ENCODE measurements at regions not wholly inside any gene's neighbourhood (a gene's known extent, or its start where the extent isn't known, plus 50 kb on each side); places are given as distances from the start of the nearest gene placed in this dataset.

DNA sequence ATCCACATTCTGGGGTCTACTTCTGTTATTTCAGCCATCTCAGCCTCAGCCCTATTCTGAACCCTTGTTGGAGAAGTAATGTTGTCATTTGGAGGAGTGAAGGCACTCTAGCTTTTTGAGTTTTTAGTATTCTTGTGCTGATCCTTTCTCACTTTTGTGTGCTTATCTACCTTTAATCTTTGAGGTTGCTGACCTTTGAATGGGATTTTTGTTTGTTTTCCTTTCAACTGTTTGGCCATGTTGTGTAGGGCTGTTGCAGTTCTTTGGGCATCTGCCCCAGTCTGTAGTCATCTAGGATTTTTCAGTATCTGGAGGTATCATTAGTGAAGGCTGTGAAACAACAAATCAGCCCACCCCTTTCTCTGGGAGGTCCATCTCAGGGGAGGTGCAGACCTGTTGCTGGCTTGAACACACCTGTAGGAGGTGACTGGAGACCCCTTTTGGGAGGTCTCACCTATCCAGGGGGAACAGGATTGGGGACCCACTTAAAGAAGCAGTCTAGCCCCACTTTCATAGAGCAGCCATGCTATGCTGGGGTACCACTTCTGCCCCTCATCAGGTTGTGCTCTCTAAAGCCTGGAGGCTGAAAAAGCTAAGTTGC lies 1391.4 kb downstream of the UQCRFS1 start:
- dilution Hi-C loops (cut with MboI; ENCODE audit: extremely low pct_ligation_motif_present, low sequenced_read_pairs), result no loop called here
- no peak overlapping the region for H3K4me2 ChIP-seq (ENCODE audit: insufficient read depth, low read length)
- no peak for DNase-seq (ENCODE audit: low read depth, low spot score)

DNA sequence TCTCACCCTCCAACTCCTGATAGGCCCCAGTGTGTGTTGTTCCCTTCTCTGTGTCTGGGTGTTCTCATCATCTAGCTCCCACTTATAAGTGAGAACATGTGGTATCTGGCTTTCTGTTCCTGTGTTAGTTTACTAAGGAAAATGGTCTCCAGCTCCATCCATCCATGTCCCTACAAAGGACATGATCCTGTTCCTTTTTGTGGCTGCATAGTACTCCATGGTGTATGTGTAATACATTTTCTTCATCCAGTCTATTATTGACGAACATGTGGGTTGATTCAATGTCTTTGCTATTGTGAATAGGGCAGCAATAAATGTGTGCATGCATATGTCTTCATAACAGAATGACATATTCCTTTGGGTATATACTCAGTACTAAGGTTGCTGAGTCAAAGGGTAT lies 1397.0 kb downstream of the UQCRFS1 start:
- Histone ChIP-seq H3K4me3 (replicated peaks in 1 of 3; ENCODE audit: insufficient read depth in 1 of 3, low read depth in 1 of 3, low read length in 3 of 3) (no peak overlapping the region), H3K9me1 (replicated peaks; ENCODE audit: control insufficient read depth, extremely low read depth, insufficient read depth, low read length) (no peaks in the 10 kb centered on the region), H3K79me2 (ENCODE audit: control insufficient read depth, insufficient read depth, low read length) (no peaks in the 10 kb centered on the region), H3K4me2 (ENCODE audit: insufficient read depth, low read length) (no peak overlapping the region), H3K9me3 (replicated peaks; ENCODE audit: control insufficient read depth, insufficient read depth, low read length) (no peaks in the 10 kb centered on the region), H2AFZ (ENCODE audit: low read depth, low read length) (no peak overlapping the region), H3K9ac (replicated peaks; ENCODE audit: extremely low read depth, insufficient read depth, low read length) (no peak overlapping the region), H3K36me3 (ENCODE audit: control insufficient read depth in 2 of 2, extremely low read depth in 1 of 2, insufficient read depth in 2 of 2, low read length in 2 of 2) (no peaks in the 10 kb centered on the region), H4K20me1 (replicated peaks; ENCODE audit: control insufficient read depth, extremely low read depth, insufficient read depth, low read length) (no peaks in the 10 kb centered on the region), H3K4me1 (ENCODE audit: control insufficient read depth, extremely low read depth, insufficient read depth, low read length) (no peaks in the 10 kb centered on the region), H3K27ac (ENCODE audit: insufficient read depth, low read depth, low read length) (no peak overlapping the region), H3K27me3 (ENCODE audit: control insufficient read depth in 2 of 2, insufficient read depth in 2 of 2, low read length in 2 of 2) (no peaks in the 10 kb centered on the region)
- ChIA-PET CTCF (no interaction called here), POLR2A (no interaction called here)
- intact Hi-C loops (cut with micrococcal nuclease), result no loop called here
- dilution Hi-C loops (cut with MboI; ENCODE audit: extremely low pct_ligation_motif_present, low sequenced_read_pairs), result no loop called here
- DNase-seq (ENCODE audit: low read depth, low spot score) (no peak), FAIRE-seq (no peak)
- TF ChIP-seq EZH2 (IDR thresholded peaks at IDR 0.05; ENCODE audit: borderline replicate concordance, low read depth, low read length, severe bottlenecking) (no peak), POLR2A (IDR thresholded peaks at IDR 0.05; ENCODE audit: low read depth, low read length) (no peak), JUN (IDR thresholded peaks at IDR 0.05; ENCODE audit: borderline replicate concordance, insufficient read depth, insufficient read length, low read depth) (no peak), GATA2 (IDR thresholded peaks at IDR 0.05; ENCODE audit: insufficient read depth, insufficient read length, low read depth, low read length) (no peak), FOS (IDR thresholded peaks at IDR 0.05; ENCODE audit: borderline replicate concordance, insufficient read depth, low read length) (no peak), MYC (IDR thresholded peaks at IDR 0.05; ENCODE audit: low read depth, low read length) (no peak), POLR2AphosphoS5 (IDR thresholded peaks at IDR 0.05; ENCODE audit: insufficient read depth, low read depth, low read length) (no peak)
- TF ChIP-seq, protein P1, sequence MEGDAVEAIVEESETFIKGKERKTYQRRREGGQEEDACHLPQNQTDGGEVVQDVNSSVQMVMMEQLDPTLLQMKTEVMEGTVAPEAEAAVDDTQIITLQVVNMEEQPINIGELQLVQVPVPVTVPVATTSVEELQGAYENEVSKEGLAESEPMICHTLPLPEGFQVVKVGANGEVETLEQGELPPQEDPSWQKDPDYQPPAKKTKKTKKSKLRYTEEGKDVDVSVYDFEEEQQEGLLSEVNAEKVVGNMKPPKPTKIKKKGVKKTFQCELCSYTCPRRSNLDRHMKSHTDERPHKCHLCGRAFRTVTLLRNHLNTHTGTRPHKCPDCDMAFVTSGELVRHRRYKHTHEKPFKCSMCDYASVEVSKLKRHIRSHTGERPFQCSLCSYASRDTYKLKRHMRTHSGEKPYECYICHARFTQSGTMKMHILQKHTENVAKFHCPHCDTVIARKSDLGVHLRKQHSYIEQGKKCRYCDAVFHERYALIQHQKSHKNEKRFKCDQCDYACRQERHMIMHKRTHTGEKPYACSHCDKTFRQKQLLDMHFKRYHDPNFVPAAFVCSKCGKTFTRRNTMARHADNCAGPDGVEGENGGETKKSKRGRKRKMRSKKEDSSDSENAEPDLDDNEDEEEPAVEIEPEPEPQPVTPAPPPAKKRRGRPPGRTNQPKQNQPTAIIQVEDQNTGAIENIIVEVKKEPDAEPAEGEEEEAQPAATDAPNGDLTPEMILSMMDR (IDR thresholded peaks at IDR 0.05; ENCODE audit: extremely low read depth in 1 of 2, insufficient read depth in 1 of 2, low read depth in 1 of 2, low read length in 2 of 2), result no peak
- TF ChIP-seq, protein P2, sequence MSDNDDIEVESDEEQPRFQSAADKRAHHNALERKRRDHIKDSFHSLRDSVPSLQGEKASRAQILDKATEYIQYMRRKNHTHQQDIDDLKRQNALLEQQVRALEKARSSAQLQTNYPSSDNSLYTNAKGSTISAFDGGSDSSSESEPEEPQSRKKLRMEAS (IDR thresholded peaks at IDR 0.05; ENCODE audit: insufficient read depth, insufficient read length), result no peak
- BruUV-seq (replicated peaks), result no TSS peak

More for the DNA sequence above, 1391.4 kb downstream of the UQCRFS1 start:
- no peak overlapping the region for H3K9ac ChIP-seq (replicated peaks; ENCODE audit: extremely low read depth, insufficient read depth, low read length)
- TF ChIP-seq GATA2 (IDR thresholded peaks at IDR 0.05; ENCODE audit: insufficient read depth, insufficient read length, low read depth, low read length) (no peak), FOS (IDR thresholded peaks at IDR 0.05; ENCODE audit: borderline replicate concordance, insufficient read depth, low read length) (no peak), EZH2 (IDR thresholded peaks at IDR 0.05; ENCODE audit: borderline replicate concordance, low read depth, low read length, severe bottlenecking) (no peak)
- TF ChIP-seq, protein P1 (IDR thresholded peaks at IDR 0.05; ENCODE audit: extremely low read depth in 1 of 2, insufficient read depth in 1 of 2, low read depth in 1 of 2, low read length in 2 of 2), result no peak
- TF ChIP-seq, protein P2 (IDR thresholded peaks at IDR 0.05; ENCODE audit: insufficient read depth, insufficient read length), result no peak
- no peaks in the 10 kb centered on the region for H3K27me3 ChIP-seq (ENCODE audit: control insufficient read depth in 2 of 2, insufficient read depth in 2 of 2, low read length in 2 of 2)
- CTCF ChIA-PET, result no interaction called here
- no peaks in the 10 kb centered on the region for H3K9me1 ChIP-seq (replicated peaks; ENCODE audit: control insufficient read depth, extremely low read depth, insufficient read depth, low read length)
- H4K20me1 ChIP-seq (replicated peaks; ENCODE audit: control insufficient read depth, extremely low read depth, insufficient read depth, low read length), result no peaks in the 10 kb centered on the region
- BruUV-seq (replicated peaks), result no TSS peak
- no peaks in the 10 kb centered on the region for H3K36me3 ChIP-seq (ENCODE audit: control insufficient read depth in 2 of 2, extremely low read depth in 1 of 2, insufficient read depth in 2 of 2, low read length in 2 of 2)
- no peaks in the 10 kb centered on the region for H3K4me1 ChIP-seq (ENCODE audit: control insufficient read depth, extremely low read depth, insufficient read depth, low read length)
- H3K9me3 ChIP-seq (replicated peaks; ENCODE audit: control insufficient read depth, insufficient read depth, low read length), result no peaks in the 10 kb centered on the region
- H3K27ac ChIP-seq (ENCODE audit: insufficient read depth, low read depth, low read length), result no peak overlapping the region
- POLR2A ChIA-PET, result no interaction called here
- intact Hi-C loops (cut with micrococcal nuclease), result no loop called here
- no peak overlapping the region for H2AFZ ChIP-seq (ENCODE audit: low read depth, low read length)
- no peak overlapping the region for H3K4me3 ChIP-seq (replicated peaks in 1 of 3; ENCODE audit: insufficient read depth in 1 of 3, low read depth in 1 of 3, low read length in 3 of 3)
- no peaks in the 10 kb centered on the region for H3K79me2 ChIP-seq (ENCODE audit: control insufficient read depth, insufficient read depth, low read length)
- FAIRE-seq, result no peak

Measured in endothelial cell of umbilical vein (primary cell).